ENCODE measurements at regions not wholly inside any gene's neighbourhood (a gene's known extent, or its start where the extent isn't known, plus 50 kb on each side); places are given as distances from the start of the nearest gene placed in this dataset.
"Not testable (repeated sequence)": the region's sequence is repeated elsewhere in the genome, so short reads cannot be mapped to it uniquely, and the experiment has no call there.

- DNase-seq (ENCODE audit: extremely low read depth in 1 of 2, low read depth in 1 of 2) = no peak
These were observed 84.3 kb upstream of the HAND1 start for GRCh38 chr5:154562244-154562880.

- no peak for DNase-seq (ENCODE audit: extremely low read depth in 1 of 2, low read depth in 1 of 2)
These were observed 81.6 kb upstream of the HAND1 start for GRCh38 chr5:154559398-154560276.

- no peak for DNase-seq (ENCODE audit: extremely low read depth in 1 of 2, low read depth in 1 of 2)
These were observed 79.5 kb upstream of the HAND1 start for GRCh38 chr5:154557548-154557947.

- DNase-seq (ENCODE audit: extremely low read depth in 1 of 2, low read depth in 1 of 2) = no peak
These were observed 69.5 kb upstream of the HAND1 start for GRCh38 chr5:154547551-154547950.

- no peak for DNase-seq (ENCODE audit: extremely low read depth in 1 of 2, low read depth in 1 of 2)
These were observed 68.7 kb upstream of the HAND1 start for GRCh38 chr5:154546719-154547118.

- DNase-seq (ENCODE audit: extremely low read depth in 1 of 2, low read depth in 1 of 2) = no peak
These were observed 66.6 kb upstream of the HAND1 start for GRCh38 chr5:154544646-154545045.

GRCh38 chr5:154543380-154543779 lies 65.4 kb upstream of the HAND1 start:
- DNase-seq (ENCODE audit: extremely low read depth in 1 of 2, low read depth in 1 of 2) = no peak

- DNase-seq (ENCODE audit: extremely low read depth in 1 of 2, low read depth in 1 of 2) = no peak
These were observed 64.6 kb upstream of the HAND1 start for GRCh38 chr5:154542581-154542980.

- no peak for DNase-seq (ENCODE audit: extremely low read depth in 1 of 2, low read depth in 1 of 2)
These were observed 64.0 kb upstream of the HAND1 start for GRCh38 chr5:154542000-154542399.

- DNase-seq (ENCODE audit: extremely low read depth in 1 of 2, low read depth in 1 of 2) = no peak
These were observed 63.5 kb upstream of the HAND1 start for GRCh38 chr5:154541553-154541952.

- no peak for DNase-seq (ENCODE audit: extremely low read depth in 1 of 2, low read depth in 1 of 2)
These were observed 62.6 kb upstream of the HAND1 start for GRCh38 chr5:154540600-154540999.

GRCh38 chr5:154538492-154538891 lies 60.5 kb upstream of the HAND1 start:
- no peak for DNase-seq (ENCODE audit: extremely low read depth in 1 of 2, low read depth in 1 of 2)

- DNase-seq (ENCODE audit: extremely low read depth in 1 of 2, low read depth in 1 of 2) = not testable (repeated sequence)
These were observed 58.4 kb upstream of the HAND1 start for GRCh38 chr5:154536439-154536838.

- DNase-seq (ENCODE audit: extremely low read depth in 1 of 2, low read depth in 1 of 2) = no peak
These were observed 57.5 kb upstream of the HAND1 start for GRCh38 chr5:154535535-154535934.

- DNase-seq (ENCODE audit: extremely low read depth in 1 of 2, low read depth in 1 of 2) = no peak
These were observed 56.5 kb upstream of the HAND1 start for GRCh38 chr5:154534457-154535050.

GRCh38 chr5:154529282-154529681 lies 51.3 kb upstream of the HAND1 start:
- DNase-seq (ENCODE audit: extremely low read depth in 1 of 2, low read depth in 1 of 2) = no peak

- DNase-seq (ENCODE audit: extremely low read depth in 1 of 2, low read depth in 1 of 2) = no peak
These were observed 50.1 kb upstream of the HAND1 start for GRCh38 chr5:154528005-154528594.
